ENCODE measurements at regions not wholly inside any gene's neighbourhood (a gene's known extent, or its start where the extent isn't known, plus 50 kb on each side); places are given as distances from the start of the nearest gene placed in this dataset.

DNA sequence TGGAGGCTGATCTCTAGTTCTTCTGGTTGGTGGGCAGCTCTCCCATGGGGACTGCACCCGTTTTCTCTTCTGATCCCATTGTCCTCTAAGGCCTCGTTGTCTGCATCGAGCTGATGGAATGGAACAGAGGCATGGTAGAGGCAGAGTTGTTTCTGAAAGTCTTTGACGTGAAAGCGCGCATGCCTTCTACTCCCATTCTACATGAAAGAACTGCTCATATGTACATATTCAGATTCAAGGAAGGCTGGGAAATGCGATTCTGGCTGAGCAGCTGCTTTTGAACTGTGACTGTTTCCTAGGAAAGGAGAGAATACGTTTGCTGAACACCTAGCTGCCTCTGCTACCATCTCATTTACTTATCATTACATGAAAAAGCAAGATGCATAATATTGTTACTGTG lies 815.2 kb downstream of the QKI start:
- TF ChIP-seq CTCF (optimal IDR thresholded peaks at IDR 0.05 in 1 of 3, IDR thresholded peaks at IDR 0.05 in 1 of 3, conservative IDR thresholded peaks at IDR 0.05 in 1 of 3; ENCODE audit: extremely low read depth in 1 of 3, insufficient read depth in 2 of 3, low read length in 3 of 3) = no peak
- TF ChIP-seq EZH2 (IDR thresholded peaks at IDR 0.05; ENCODE audit: low read length) = no peak

All from keratinocyte (primary cell).